SK-N-SH (cell line): ENCODE measurements at regions not wholly inside any gene's neighbourhood (a gene's known extent, or its start where the extent isn't known, plus 50 kb on each side); places are given as distances from the start of the nearest gene placed in this dataset.

ENCODE experiments used
- CTCF ChIA-PET: fragments of 300-600, 350-600 bp; formaldehyde crosslinking; extraction: SDS; loops from one replicate; lab custom pipeline; 2021; lab: Yijun Ruan, JAX
- POLR2A ChIA-PET: fragments of 350-600 bp; sonication (Branson Sonifier 250); formaldehyde crosslinking; extraction: SDS; loops from one replicate; lab custom pipeline; 2020; ENCODE audit warnings: antibody characterized with exemption, inconsistent platforms; lab: Yijun Ruan, JAX
- DNase-seq: peaks from one replicate; pipeline ENCODE4 v3.0.0; 2012
- H2AFZ ChIP-seq: fragments of 200-600 bp; sonication (generic); 2 replicates; pipeline ENCODE4 v1.8.1; 2016; ENCODE audit warnings: antibody characterized with exemption, mild to moderate bottlenecking, low read depth
- H3F3A ChIP-seq: fragments of 200-600 bp; sonication (generic); replicated peaks from 2 replicates; pipeline ENCODE3; 2016; ENCODE audit warnings: antibody characterized with exemption, mild to moderate bottlenecking; ENCODE audit not compliant: insufficient read depth
- H3K27ac ChIP-seq, 2 experiments: fragments of 200-500 bp in 1 of 2; fragments of 200-600 bp in 1 of 2; sonication (Bioruptor generic) in 1 of 2; sonication (generic), shearing (Covaris generic) in 1 of 2; 2 replicates each; pipeline versions ENCODE4 v1.5.1 to v1.6.1; 2014 to 2016; ENCODE audit warnings: low read depth in 2 of 2, inconsistent platforms in 1 of 2, low read length in 1 of 2, mild to moderate bottlenecking in 1 of 2, mixed read lengths in 1 of 2
- H3K27me3 ChIP-seq: fragments of 200-600 bp; sonication (generic), shearing (Covaris generic); 2 replicates; pipeline ENCODE4 v1.6.1; 2016; ENCODE audit warnings: mixed run types; ENCODE audit not compliant: insufficient read depth
- H3K36me3 ChIP-seq, 2 experiments: fragments of 200-500 bp in 1 of 2; fragments of 200-600 bp in 1 of 2; sonication (Bioruptor generic) in 1 of 2; sonication (generic) in 1 of 2; replicated peaks in 1 of 2; 2 replicates each; pipeline versions ENCODE3 to v1.5.1; 2014 to 2016; ENCODE audit warnings: low read length in 1 of 2, mild to moderate bottlenecking in 1 of 2; ENCODE audit not compliant: insufficient read depth in 2 of 2, control insufficient read depth in 1 of 2
- H3K4me1 ChIP-seq, 2 experiments: fragments of 200-500 bp in 1 of 2; fragments of 200-600 bp in 1 of 2; sonication (Bioruptor generic) in 1 of 2; sonication (generic), shearing (Covaris generic) in 1 of 2; 2 replicates each; pipeline versions ENCODE4 v1.5.1 to v1.6.1; 2014 to 2016; ENCODE audit warnings: low read depth in 1 of 2, low read length in 1 of 2, mixed run types in 1 of 2; ENCODE audit not compliant: insufficient read depth in 2 of 2, control insufficient read depth in 1 of 2
- H3K4me2 ChIP-seq: fragments of 200-600 bp; sonication (generic), shearing (Covaris generic); 2 replicates; pipeline ENCODE4 v1.6.1; 2017; ENCODE audit warnings: mixed run types
- H3K4me3 ChIP-seq, 2 experiments: fragments of 200-500 bp in 1 of 2; fragments of 200-600 bp in 1 of 2; sonication (Bioruptor generic) in 1 of 2; sonication (generic), shearing (Covaris generic) in 1 of 2; 2 replicates each; pipeline versions ENCODE4 v1.5.1 to v1.8.1; 2014 to 2016; ENCODE audit warnings: low read depth in 2 of 2, inconsistent platforms in 1 of 2, low read length in 1 of 2, mild to moderate bottlenecking in 1 of 2, mixed read lengths in 1 of 2, moderate library complexity in 1 of 2
- H3K79me2 ChIP-seq: fragments of 200-600 bp; sonication (generic); 2 replicates; pipeline ENCODE4 v1.8.1; 2017; ENCODE audit warnings: mild to moderate bottlenecking; ENCODE audit not compliant: insufficient read depth
- H3K9ac ChIP-seq: fragments of 200-600 bp; sonication (generic); 2 replicates; pipeline ENCODE4 v1.6.1; 2017; ENCODE audit warnings: mixed run types
- H3K9me2 ChIP-seq: fragments of 200-600 bp; sonication (generic); 2 replicates; pipeline ENCODE4 v1.6.1; 2017; ENCODE audit warnings: mixed run types
- H3K9me3 ChIP-seq: fragments of 200-600 bp; sonication (generic); 2 replicates; pipeline ENCODE4 v1.6.1; 2017; ENCODE audit warnings: mixed run types, mild to moderate bottlenecking, moderate library complexity
- H4K20me1 ChIP-seq: fragments of 200-600 bp; sonication (generic); 2 replicates; pipeline ENCODE4 v1.6.1; 2017; ENCODE audit warnings: mild to moderate bottlenecking, mixed run types; ENCODE audit not compliant: insufficient read depth
- CHD2 ChIP-seq: fragments of 150-350 bp; IDR thresholded peaks from 2 replicates; pipeline ENCODE4 v1.6.1; 2018; ENCODE audit warnings: low read length; ENCODE audit not compliant: partially characterized antibody
- CTCF ChIP-seq: fragments of 200-600 bp; sonication (generic); IDR thresholded peaks from 2 replicates; pipeline ENCODE4 v1.6.1; 2017; ENCODE audit warnings: antibody characterized with exemption, mild to moderate bottlenecking, moderate library complexity
- EP300 ChIP-seq, 2 experiments: IDR thresholded peaks; 2 replicates each; pipeline versions ENCODE4 v1.4.0 to v1.6.1; 2012; ENCODE audit warnings: borderline replicate concordance in 1 of 2, low read depth in 1 of 2, low read length in 1 of 2
- EZH2phosphoT487 ChIP-seq: fragments of 200-600 bp; sonication (generic); IDR thresholded peaks from 2 replicates; pipeline ENCODE4 v1.6.1; 2017; ENCODE audit warnings: low read depth, mixed run types, mild to moderate bottlenecking, antibody characterized with exemption, moderate library complexity, borderline replicate concordance
- FOSL2 ChIP-seq: IDR thresholded peaks from 2 replicates; pipeline ENCODE4 v1.4.0; 2012; ENCODE audit warnings: low read depth, mild to moderate bottlenecking, moderate library complexity, borderline replicate concordance
- FOXM1 ChIP-seq: IDR thresholded peaks from 2 replicates; pipeline ENCODE4 v1.4.0; 2012; ENCODE audit warnings: low read depth, mild to moderate bottlenecking
- GABPA ChIP-seq: IDR thresholded peaks from 2 replicates; pipeline ENCODE4 v1.4.0; 2012; ENCODE audit warnings: low read depth, mild to moderate bottlenecking
- GATA2 ChIP-seq: sonication (generic); formaldehyde crosslinking; IDR thresholded peaks from 2 replicates; pipeline ENCODE4 v1.5.0; 2020; ENCODE audit warnings: mild to moderate bottlenecking, missing genetic modification reagents
- NFIC ChIP-seq: IDR thresholded peaks from 2 replicates; pipeline ENCODE4 v1.4.0; 2012; ENCODE audit warnings: borderline replicate concordance
- NRF1 ChIP-seq: IDR thresholded peaks from 2 replicates; pipeline ENCODE4 v1.6.1; 2012; ENCODE audit warnings: low read depth, mild to moderate bottlenecking, low read length
- RAD21 ChIP-seq: IDR thresholded peaks from 2 replicates; pipeline ENCODE4 v1.6.1; 2012; ENCODE audit warnings: mild to moderate bottlenecking, low read length
- RFX5 ChIP-seq: IDR thresholded peaks from 2 replicates; pipeline ENCODE4 v1.6.1; 2012; ENCODE audit warnings: mild to moderate bottlenecking, improper control_type of control experiment, low read length
- SMC3 ChIP-seq: IDR thresholded peaks from 2 replicates; pipeline ENCODE4 v1.6.1; 2012; ENCODE audit warnings: low read depth, low read length, improper control_type of control experiment
- TAF1 ChIP-seq: IDR thresholded peaks from 2 replicates; pipeline ENCODE4 v1.6.1; 2012; ENCODE audit warnings: low read depth, mild to moderate bottlenecking, low read length, moderate library complexity, borderline replicate concordance
- TCF12 ChIP-seq: IDR thresholded peaks from 2 replicates; pipeline ENCODE4 v1.4.0; 2012
- TEAD4 ChIP-seq: IDR thresholded peaks from 2 replicates; pipeline ENCODE4 v1.4.0; 2012; ENCODE audit warnings: mild to moderate bottlenecking, borderline replicate concordance; ENCODE audit not compliant: insufficient read depth
- USF1 ChIP-seq: IDR thresholded peaks from 2 replicates; pipeline ENCODE4 v1.4.0; 2012; ENCODE audit warnings: low read depth, borderline replicate concordance
- WGBS: methylation state at CpG from one replicate; pipeline ENCODE4 v1.1.6; 2017; ENCODE audit warnings: low lambda C conversion rate; 5-methylcytosine and 5-hydroxymethylcytosine counted together
- TF ChIP-seq, protein P1 (sequence below): IDR thresholded peaks from 2 replicates; pipeline ENCODE4 v1.4.0; 2012; ENCODE audit warnings: low read depth
- TF ChIP-seq, protein P2 (sequence below): IDR thresholded peaks from 2 replicates; pipeline ENCODE4 v1.6.1; 2012; ENCODE audit warnings: mild to moderate bottlenecking, low read depth, low read length, moderate library complexity
- TF ChIP-seq, protein P3 (sequence below): fragments of 150-350 bp; IDR thresholded peaks from 2 replicates; pipeline ENCODE4 v1.6.1; 2016; ENCODE audit warnings: mild to moderate bottlenecking, low read depth, low read length

DNA sequence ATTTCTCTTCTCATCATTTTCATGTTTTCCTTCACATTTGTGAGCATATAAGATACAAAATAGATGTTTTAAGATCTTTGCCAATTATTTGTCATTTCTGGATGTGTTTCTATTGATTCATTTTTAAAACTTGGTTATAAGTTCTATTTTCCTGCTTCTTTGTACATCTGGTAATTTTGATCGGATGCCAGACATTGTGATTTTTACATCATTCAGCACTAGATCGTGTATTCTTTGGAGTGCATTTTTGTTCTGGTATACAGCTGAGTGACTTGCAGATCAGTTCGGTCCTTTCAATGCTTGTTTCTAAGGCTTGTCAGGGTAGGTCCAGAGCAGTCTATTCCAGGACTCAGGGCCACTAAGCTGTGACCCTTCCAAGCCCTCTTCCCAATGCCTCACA lies 198.2 kb downstream of the KLF12 start:
- peaks cover 21% of the 10 kb centered on the region; the same call in 1 of the 2 replicates for H3K79me2 ChIP-seq
- no peak overlapping the region for H2AFZ ChIP-seq
- H3K36me3 ChIP-seq = peaks cover 0 to 5% of the 10 kb centered on the region in 2 experiments
- WGBS = 93% methylated on average over 3 of the region's 3 CpGs
- H3F3A ChIP-seq = peaks cover 32% of the 10 kb centered on the region
- no peaks in the 10 kb centered on the region for H3K9me2 ChIP-seq
- H3K4me1 ChIP-seq = peaks cover 28 to 32% of the 10 kb centered on the region in 2 experiments
- no peaks in the 10 kb centered on the region for H3K9me3 ChIP-seq
- H3K27ac ChIP-seq = no peak overlapping the region
- no peak overlapping the region for H3K9ac ChIP-seq
- no peak for DNase-seq
- no peaks in the 10 kb centered on the region for H4K20me1 ChIP-seq
- no peaks in the 10 kb centered on the region for H3K27me3 ChIP-seq
- no peak overlapping the region for H3K4me3 ChIP-seq
- ChIA-PET CTCF (interaction anchor here (0.6 to 1.8 kb wide), 2 partner anchors 13 to 16 kb away, joined by 3 to 6 read pairs; no protein-coding TSS in a partner anchor), POLR2A (no interaction called here)
- no peak overlapping the region for H3K4me2 ChIP-seq
- no peak for TF ChIP-seq GABPA
- TF ChIP-seq RAD21 = no peak
- no peak for TF ChIP-seq CHD2
- TF ChIP-seq SMC3 = no peak
- TF ChIP-seq, protein P1, sequence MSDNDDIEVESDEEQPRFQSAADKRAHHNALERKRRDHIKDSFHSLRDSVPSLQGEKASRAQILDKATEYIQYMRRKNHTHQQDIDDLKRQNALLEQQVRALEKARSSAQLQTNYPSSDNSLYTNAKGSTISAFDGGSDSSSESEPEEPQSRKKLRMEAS = no peak
- TF ChIP-seq, protein P2, sequence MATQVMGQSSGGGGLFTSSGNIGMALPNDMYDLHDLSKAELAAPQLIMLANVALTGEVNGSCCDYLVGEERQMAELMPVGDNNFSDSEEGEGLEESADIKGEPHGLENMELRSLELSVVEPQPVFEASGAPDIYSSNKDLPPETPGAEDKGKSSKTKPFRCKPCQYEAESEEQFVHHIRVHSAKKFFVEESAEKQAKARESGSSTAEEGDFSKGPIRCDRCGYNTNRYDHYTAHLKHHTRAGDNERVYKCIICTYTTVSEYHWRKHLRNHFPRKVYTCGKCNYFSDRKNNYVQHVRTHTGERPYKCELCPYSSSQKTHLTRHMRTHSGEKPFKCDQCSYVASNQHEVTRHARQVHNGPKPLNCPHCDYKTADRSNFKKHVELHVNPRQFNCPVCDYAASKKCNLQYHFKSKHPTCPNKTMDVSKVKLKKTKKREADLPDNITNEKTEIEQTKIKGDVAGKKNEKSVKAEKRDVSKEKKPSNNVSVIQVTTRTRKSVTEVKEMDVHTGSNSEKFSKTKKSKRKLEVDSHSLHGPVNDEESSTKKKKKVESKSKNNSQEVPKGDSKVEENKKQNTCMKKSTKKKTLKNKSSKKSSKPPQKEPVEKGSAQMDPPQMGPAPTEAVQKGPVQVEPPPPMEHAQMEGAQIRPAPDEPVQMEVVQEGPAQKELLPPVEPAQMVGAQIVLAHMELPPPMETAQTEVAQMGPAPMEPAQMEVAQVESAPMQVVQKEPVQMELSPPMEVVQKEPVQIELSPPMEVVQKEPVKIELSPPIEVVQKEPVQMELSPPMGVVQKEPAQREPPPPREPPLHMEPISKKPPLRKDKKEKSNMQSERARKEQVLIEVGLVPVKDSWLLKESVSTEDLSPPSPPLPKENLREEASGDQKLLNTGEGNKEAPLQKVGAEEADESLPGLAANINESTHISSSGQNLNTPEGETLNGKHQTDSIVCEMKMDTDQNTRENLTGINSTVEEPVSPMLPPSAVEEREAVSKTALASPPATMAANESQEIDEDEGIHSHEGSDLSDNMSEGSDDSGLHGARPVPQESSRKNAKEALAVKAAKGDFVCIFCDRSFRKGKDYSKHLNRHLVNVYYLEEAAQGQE = no peak
- TF ChIP-seq TAF1 = no peak
- TF ChIP-seq FOSL2 = no peak
- TF ChIP-seq EZH2phosphoT487 = no peak
- TF ChIP-seq USF1 = no peak
- TF ChIP-seq TCF12 = no peak
- no peak for TF ChIP-seq NRF1
- TF ChIP-seq, all 33 proteins: peak for 0

DNA sequence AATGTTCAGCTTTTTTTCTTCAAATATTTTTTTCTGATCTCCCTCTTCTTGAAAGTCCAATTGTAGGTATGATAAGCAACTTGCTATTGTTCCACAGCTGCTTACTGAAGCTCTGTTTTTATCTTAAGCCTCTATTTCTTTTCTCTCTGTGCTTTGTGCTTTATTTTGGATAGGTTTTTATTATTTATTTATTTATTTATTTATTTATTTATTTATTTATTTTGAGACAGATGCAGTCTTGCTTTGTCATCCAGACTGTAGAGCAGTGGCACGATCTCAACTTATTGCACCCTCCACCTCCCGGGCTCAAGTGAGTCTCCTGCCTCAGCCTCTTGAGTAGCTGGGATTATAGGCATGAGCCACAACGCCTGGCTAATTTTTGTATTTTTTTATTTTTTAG lies 199.4 kb downstream of the KLF12 start:
- no peaks in the 10 kb centered on the region for H3K27me3 ChIP-seq
- peaks cover 11% of the 10 kb centered on the region; the same call in 1 of the 2 replicates for H3K79me2 ChIP-seq
- no peak for DNase-seq
- ChIA-PET POLR2A (no interaction called here), CTCF (no interaction called here)
- H3K27ac ChIP-seq = peak overlapping the region; percentile 50 to 76; a peak in 3 of 4 replicates
- H3K9me2 ChIP-seq = no peaks in the 10 kb centered on the region
- no peaks in the 10 kb centered on the region for H4K20me1 ChIP-seq
- H3K9me3 ChIP-seq = no peaks in the 10 kb centered on the region
- H2AFZ ChIP-seq = no peak overlapping the region
- H3K9ac ChIP-seq = no peak overlapping the region
- WGBS = 95% methylated on average over 3 of the region's 3 CpGs
- H3K4me2 ChIP-seq = peak overlapping the region; percentile 30; the same call in 1 of the 2 replicates
- H3K36me3 ChIP-seq = peaks cover 0 to 12% of the 10 kb centered on the region in 2 experiments
- H3K4me3 ChIP-seq = no peak overlapping the region
- H3K4me1 ChIP-seq = peaks cover 20 to 32% of the 10 kb centered on the region in 2 experiments
- peaks cover 32% of the 10 kb centered on the region for H3F3A ChIP-seq
- no peak for TF ChIP-seq GATA2
- TF ChIP-seq CHD2 = no peak
- no peak for TF ChIP-seq FOXM1
- no peak for TF ChIP-seq TEAD4
- no peak for TF ChIP-seq RFX5
- TF ChIP-seq, protein P3, sequence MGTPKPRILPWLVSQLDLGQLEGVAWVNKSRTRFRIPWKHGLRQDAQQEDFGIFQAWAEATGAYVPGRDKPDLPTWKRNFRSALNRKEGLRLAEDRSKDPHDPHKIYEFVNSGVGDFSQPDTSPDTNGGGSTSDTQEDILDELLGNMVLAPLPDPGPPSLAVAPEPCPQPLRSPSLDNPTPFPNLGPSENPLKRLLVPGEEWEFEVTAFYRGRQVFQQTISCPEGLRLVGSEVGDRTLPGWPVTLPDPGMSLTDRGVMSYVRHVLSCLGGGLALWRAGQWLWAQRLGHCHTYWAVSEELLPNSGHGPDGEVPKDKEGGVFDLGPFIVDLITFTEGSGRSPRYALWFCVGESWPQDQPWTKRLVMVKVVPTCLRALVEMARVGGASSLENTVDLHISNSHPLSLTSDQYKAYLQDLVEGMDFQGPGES = no peak
- no peak for TF ChIP-seq RAD21
- TF ChIP-seq SMC3 = no peak
- no peak for TF ChIP-seq EP300 (IDR thresholded peaks at IDR 0.05; ENCODE audit: borderline replicate concordance in 1 of 2, low read depth in 1 of 2, low read length in 1 of 2)
- TF ChIP-seq, protein P1 = no peak
- no peak for TF ChIP-seq NFIC
- no peak for TF ChIP-seq CTCF
